HG03045 (cell line): ENCODE measurements at regions not wholly inside any gene's neighbourhood (a gene's known extent, or its start where the extent isn't known, plus 50 kb on each side); places are given as distances from the start of the nearest gene placed in this dataset.

ENCODE experiments used
- ATAC-seq: cut with Tn5 transposase; IDR thresholded peaks from one replicate; pipeline ENCODE4 v1.9.1; 2021; ENCODE audit warnings: mild to moderate bottlenecking, moderate library complexity; ENCODE audit not compliant: unreplicated experiment

DNA sequence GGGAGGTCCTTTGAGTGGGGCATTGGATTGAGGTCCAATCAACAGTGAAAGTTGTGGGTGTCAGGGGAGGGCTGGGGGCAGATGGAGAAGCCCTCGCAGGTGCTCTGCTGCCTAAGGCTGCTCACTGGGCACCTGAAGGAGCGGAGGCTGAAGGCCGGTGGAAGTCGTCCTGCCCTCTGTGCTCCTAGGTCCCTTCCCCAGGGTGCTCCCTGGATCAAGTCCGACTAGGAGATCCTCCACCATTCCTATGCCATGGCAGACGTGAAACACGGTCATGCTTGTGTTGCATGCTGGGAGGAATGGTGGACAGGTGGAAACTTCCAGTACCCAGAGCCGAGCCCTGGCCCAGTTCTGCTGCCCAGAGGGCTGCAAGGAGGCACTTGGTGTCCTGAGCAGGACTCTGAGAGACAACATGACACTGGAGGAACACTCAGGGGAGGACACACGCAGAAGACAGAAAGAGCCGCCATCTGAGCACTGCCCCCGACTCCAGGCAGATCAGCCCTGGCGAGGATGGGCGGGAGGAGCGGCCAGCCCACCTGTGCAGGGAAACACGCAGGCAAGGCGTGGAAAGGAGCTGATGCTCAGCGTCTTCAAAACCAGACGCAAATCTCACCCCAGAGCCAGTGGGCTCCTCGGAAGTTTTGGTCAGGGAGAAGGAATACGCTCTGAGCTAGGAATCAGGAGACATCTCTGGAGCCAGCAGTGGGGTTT lies 786.8 kb downstream of the BRD1 start:
- ATAC-seq = no peak

DNA sequence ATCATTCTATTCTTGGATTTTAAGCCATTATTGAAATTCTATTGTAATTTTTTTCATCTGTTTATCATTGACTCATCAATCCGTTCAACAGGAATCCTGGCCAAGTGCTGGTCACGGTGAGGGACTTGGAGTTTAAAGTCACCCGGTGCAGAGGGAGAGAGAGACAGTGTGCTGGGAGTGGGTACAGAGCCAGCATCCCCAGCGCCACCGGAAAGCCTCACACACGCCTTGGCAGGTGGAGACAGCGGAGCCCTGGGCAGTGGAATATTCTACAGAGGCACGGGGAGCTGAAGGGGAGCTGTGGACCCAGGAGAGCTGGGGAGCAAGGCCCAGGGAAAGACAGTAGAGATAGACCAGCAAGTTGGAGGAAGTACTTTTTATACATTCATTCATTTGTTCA lies 787.6 kb downstream of the BRD1 start:
- no peak for ATAC-seq

- ATAC-seq = no peak
Observed at GRCh38 chr22:49039625-49040024, 788.0 kb downstream of the BRD1 start.

DNA sequence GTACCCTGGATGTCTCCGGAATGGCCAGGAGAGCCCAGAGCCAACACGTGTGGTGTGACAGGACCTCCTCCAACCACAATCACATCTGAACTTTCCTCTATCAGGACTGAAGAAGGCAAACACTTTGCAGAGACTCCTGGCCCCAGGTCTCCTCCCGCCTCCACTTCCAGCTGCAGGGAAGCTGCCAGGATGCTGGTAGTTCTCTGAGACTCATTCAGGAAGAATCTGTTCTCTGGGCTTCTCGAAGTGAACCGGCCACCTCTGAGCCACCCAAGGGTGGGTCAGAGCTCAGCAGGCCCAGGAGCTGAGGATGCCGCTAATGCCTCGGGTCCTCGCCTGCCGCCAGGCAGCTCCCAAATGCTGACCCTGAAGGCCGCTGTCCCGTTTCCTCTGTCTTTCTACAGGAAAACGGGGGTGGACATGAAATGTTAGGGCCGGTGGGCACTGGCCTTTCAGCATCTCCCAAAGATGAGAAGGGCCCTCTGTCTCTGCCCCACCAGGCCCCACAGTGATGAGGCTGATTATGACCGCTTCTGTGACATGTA lies 789.9 kb downstream of the BRD1 start:
- ATAC-seq = no peak

- ATAC-seq = no peak
Observed at GRCh38 chr22:49036513-49036912, 791.2 kb downstream of the BRD1 start.

DNA sequence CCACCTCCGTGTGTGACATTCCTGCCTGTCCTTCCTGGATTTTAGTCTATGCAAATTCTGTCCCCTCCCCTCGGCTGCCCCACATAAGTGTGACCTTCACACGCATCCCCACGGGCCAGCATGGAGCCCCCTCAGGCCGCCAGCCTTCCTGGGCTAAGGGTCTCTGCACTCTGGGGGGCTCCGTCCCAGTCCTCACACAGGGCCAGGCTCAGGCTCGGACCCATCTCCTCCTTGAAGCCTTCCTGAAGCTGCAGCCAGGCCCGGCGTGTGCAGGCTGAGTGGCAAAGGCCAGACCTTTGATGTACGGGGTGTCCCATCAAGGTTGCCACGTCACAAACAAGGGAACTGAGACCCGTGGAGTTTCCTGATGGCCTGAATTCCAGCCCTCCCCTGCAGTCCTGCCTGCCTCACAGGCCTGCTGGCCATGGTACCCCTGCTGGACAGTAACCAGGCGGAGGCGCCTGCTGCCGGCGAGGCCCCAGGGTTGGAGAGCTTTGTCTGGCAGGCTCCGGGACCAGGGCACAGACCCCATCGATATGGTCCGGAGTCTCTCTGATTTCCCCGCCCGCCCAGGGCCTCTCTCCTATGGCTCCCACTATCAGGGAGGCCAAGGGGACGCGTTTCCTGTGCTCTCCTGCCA lies 791.7 kb downstream of the BRD1 start:
- ATAC-seq = no peak

GRCh38 chr22:49034836-49035817 lies 792.5 kb downstream of the BRD1 start:
- no peak for ATAC-seq

- ATAC-seq = no peak
Observed at GRCh38 chr22:49033616-49034015, 794.1 kb downstream of the BRD1 start.

DNA sequence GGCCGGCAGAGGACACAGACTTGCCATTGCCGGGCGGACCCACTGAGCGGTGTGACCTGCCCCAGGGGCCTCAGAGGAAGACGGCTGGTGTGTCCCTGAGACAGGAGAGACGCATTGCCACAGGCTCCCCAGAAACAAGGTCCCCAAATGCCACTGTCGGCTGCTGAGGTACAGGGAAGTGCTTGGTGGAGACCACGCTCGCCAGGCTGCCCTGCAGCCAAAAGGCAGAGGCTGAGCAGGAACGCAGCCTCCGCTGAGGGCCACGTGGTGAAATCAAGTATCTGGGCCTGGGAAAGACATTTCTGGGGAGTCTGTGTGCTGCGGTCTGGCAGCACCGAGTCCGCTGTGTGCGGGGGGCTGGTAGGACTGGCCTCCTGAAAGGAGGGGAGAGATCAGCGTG lies 794.9 kb downstream of the BRD1 start:
- no peak for ATAC-seq

- no peak for ATAC-seq
Observed at GRCh38 chr22:49031746-49032330, 795.8 kb downstream of the BRD1 start.

GRCh38 chr22:49028111-49028510 lies 799.6 kb downstream of the BRD1 start:
- no peak for ATAC-seq

- no peak for ATAC-seq
Observed at GRCh38 chr22:49027368-49027670, 800.4 kb downstream of the BRD1 start.

DNA sequence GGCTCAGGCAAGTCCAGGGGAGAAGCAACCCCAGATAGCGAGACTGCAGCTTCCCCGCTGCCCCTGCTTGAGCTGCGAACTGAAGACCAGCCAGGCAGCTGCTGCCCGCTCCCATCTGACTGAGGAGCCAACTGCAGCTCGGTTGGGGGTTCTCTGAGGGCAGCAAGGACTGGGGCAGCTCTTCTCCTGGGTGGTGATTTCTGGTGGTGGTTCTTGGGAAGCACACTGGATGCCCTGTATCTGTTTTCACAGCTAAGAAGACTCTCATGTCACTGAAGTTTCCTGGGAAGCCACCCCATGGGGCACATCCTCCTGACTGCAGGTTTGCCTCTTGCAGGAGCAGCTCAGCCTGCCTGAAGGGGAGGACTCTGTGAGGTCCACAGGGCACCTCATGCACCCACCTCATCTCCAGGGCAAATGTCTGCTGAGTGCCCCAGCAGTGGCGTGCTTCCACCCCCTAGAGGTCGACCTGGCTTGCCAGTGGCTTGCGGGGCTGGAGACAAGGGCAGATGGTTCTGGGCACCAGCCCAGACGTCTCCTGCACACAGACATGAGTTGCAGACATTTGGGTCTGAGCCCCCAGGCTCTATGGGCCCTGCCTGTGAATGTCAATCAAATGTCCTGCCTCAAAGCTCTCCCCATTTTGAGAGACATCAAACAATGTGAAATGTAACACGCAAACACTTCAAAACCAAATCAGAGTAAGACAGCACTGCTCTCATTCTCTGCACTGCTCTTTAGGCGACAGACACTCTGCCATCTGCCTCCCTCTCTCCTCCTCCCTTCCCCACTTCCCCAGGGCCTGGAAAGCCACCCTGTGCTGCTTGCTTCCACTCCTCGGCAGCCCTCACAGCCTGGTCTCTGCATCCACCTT lies 800.9 kb downstream of the BRD1 start:
- ATAC-seq = no peak

- ATAC-seq = no peak
Observed at GRCh38 chr22:49025791-49026493, 801.7 kb downstream of the BRD1 start.

GRCh38 chr22:49024775-49025440 lies 802.8 kb downstream of the BRD1 start:
- no peak for ATAC-seq

- no peak for ATAC-seq
Observed at GRCh38 chr22:49023879-49024774, 803.5 kb downstream of the BRD1 start.

DNA sequence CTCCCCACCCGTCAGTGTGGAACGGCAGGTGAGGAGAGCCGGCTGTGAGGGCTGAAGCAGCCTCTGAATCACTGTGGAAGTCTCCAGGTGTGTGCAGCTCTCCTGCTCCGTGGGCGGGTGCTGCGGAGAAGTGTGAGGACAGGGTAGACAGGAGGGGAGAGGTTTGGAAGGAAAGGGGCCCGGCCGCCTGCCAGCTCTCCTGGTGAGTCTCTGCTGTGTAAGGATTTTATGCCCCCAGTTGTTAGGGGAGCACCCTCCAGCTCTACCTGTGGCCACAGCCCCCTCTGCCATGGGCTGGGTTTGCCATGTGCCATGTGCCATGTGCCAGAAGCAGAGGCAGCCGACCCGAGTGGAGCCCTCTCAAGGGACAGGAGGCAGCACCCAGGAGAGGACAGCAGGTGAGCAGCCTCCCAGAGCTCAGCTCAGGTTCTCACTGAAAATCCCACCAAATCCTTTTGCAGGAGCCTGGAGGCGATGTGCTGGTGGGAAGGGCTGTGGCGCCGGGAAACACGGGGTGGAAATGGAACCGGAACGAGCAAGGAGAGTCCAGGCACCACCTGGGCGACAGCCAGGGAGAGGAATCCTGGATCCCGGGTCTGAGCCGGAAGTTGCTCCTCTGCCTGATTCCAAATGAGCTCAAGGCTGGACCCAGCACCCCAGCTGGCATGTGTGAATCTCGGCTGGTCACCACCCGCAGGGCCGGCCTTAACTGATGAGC lies 804.4 kb downstream of the BRD1 start:
- no peak for ATAC-seq
